GM19351 (cell line): ENCODE measurements at regions not wholly inside any gene's neighbourhood (a gene's known extent, or its start where the extent isn't known, plus 50 kb on each side); places are given as distances from the start of the nearest gene placed in this dataset.

Experiments used
- ATAC-seq: cut with Tn5 transposase; IDR thresholded peaks from one replicate; pipeline ENCODE4 v1.9.1; 2021; ENCODE audit warnings: mild to moderate bottlenecking, moderate library complexity; ENCODE audit not compliant: unreplicated experiment

GRCh38 chr20:22438346-22438745 lies 146.0 kb downstream of the FOXA2 start:
- ATAC-seq: no peak

GRCh38 chr20:22437354-22437753 lies 147.0 kb downstream of the FOXA2 start:
- ATAC-seq: no peak

- no peak for ATAC-seq
Observed at GRCh38 chr20:22431419-22431818, 153.0 kb downstream of the FOXA2 start.

- no peak for ATAC-seq
Observed at GRCh38 chr20:22430746-22431168, 153.6 kb downstream of the FOXA2 start.

GRCh38 chr20:22430154-22430745 lies 154.1 kb downstream of the FOXA2 start:
- ATAC-seq: no peak

GRCh38 chr20:22429175-22430153 lies 154.9 kb downstream of the FOXA2 start:
- ATAC-seq: no peak

GRCh38 chr20:22428051-22428450 lies 156.3 kb downstream of the FOXA2 start:
- no peak for ATAC-seq

GRCh38 chr20:22426772-22427171 lies 157.6 kb downstream of the FOXA2 start:
- ATAC-seq: no peak

- ATAC-seq: no peak
Observed at GRCh38 chr20:22425344-22426295, 158.8 kb downstream of the FOXA2 start.

- ATAC-seq: no peak
Observed at GRCh38 chr20:22423190-22423832, 161.1 kb downstream of the FOXA2 start.

- ATAC-seq: no peak
Observed at GRCh38 chr20:22420116-22420598, 164.2 kb downstream of the FOXA2 start.

GRCh38 chr20:22418738-22419137 lies 165.6 kb downstream of the FOXA2 start:
- no peak for ATAC-seq

GRCh38 chr20:22414305-22414742 lies 170.0 kb downstream of the FOXA2 start:
- no peak for ATAC-seq

GRCh38 chr20:22412977-22413868 lies 171.1 kb downstream of the FOXA2 start:
- no peak for ATAC-seq

- no peak for ATAC-seq
Observed at GRCh38 chr20:22411627-22412450, 172.5 kb downstream of the FOXA2 start.

GRCh38 chr20:22411286-22411626 lies 173.1 kb downstream of the FOXA2 start:
- ATAC-seq: no peak

- no peak for ATAC-seq
Observed at GRCh38 chr20:22410556-22411130, 173.7 kb downstream of the FOXA2 start.
